HG02840 (cell line): ENCODE measurements at regions not wholly inside any gene's neighbourhood (a gene's known extent, or its start where the extent isn't known, plus 50 kb on each side); places are given as distances from the start of the nearest gene placed in this dataset.
"Not testable (repeated sequence)": the region's sequence is repeated elsewhere in the genome, so short reads cannot be mapped to it uniquely, and the experiment has no call there.

Source experiments
- ATAC-seq: cut with Tn5 transposase; IDR thresholded peaks from one replicate; pipeline ENCODE4 v1.9.1; 2021; ENCODE audit warnings: mild to moderate bottlenecking, moderate library complexity, moderate number of reproducible peaks; ENCODE audit not compliant: unreplicated experiment, low FRiP score

DNA sequence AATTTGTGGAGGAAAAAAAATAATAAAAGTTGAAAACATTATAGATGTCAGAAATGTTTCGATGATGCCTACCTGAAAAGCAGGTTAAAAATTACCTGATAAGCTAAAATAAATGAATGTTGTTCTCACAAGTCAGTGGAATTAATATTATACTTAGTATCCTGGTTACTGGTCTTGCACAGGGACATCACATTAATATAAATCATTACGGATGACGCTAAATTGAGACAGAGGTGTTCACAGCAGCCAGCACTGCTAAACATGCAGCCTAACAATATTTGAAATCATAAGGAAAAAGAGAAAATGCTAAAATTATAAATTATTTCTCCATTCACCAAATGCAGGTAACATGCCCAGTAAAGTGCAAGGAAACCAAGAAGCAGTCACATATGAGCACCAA lies 1130.0 kb downstream of the STPG2 start:
- ATAC-seq: no peak

DNA sequence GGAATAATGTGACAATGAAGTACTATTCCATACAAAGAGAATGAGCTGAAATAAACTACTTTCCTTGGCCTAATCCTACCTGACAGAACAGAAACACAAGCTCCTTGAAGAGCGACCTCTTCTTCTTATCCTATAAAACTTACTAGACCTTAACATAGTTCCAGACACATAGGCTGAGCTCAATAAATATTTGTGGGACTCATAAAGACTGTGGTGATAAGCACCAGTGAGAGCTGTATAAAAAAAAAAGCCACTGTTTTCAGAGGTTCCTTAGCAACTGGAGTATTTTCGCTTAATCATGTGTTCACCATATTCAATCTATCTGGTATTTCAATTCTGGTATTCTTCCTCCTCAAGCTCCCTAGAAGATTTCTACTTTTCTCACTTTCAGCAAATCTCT lies 1129.6 kb downstream of the STPG2 start:
- no peak for ATAC-seq

DNA sequence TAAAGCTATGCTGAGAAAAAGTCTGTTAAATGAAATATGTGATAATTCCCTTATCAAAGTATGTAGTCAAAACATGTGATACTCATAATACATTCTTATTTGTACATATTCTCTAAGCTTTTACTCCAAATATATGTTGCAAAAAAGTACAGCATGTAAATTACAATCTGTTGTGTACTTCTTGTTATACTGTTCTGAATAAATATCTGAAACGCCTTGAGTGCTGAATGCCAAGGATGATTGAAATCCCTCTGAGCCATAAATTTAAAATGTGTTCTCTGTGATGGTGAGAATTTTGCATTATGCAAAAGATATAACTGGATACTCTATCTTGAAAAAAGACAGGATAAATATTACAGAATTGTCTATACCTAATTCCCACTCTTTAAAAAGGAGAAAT lies 1128.0 kb downstream of the STPG2 start:
- no peak for ATAC-seq

DNA sequence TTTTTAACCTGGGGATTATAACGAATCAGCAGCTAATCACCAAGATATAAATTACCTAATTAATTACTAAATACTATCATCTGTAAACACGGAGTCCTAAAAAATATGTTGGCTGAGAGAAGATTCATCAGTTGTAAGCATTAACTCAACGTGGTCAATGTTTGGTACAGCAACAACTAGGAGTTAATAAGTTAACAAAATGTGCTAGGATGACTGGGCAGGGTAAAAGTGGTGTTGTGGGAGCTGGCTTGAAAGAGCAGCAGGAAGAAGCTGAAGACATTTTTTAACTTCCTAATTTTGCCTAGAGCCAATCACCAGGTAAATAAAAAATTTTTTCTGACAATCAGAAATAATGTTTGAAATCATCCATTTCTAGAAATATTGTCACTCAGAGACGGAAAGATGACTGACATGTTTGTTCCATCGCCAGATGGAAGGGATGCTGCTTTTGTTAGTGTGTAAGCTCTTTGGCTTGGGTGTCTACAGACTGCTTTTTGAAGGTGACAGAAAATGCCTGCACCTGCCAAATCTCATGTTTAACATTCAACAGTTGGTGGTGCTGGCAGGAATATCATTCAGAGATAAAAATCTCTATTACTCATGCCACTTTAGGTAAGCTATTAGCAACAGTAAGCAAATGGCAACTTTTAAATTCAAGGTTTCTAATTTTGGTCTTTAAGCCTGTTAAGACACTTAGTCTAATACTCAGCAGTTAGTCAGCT lies 1126.9 kb downstream of the STPG2 start:
- ATAC-seq: no peak

DNA sequence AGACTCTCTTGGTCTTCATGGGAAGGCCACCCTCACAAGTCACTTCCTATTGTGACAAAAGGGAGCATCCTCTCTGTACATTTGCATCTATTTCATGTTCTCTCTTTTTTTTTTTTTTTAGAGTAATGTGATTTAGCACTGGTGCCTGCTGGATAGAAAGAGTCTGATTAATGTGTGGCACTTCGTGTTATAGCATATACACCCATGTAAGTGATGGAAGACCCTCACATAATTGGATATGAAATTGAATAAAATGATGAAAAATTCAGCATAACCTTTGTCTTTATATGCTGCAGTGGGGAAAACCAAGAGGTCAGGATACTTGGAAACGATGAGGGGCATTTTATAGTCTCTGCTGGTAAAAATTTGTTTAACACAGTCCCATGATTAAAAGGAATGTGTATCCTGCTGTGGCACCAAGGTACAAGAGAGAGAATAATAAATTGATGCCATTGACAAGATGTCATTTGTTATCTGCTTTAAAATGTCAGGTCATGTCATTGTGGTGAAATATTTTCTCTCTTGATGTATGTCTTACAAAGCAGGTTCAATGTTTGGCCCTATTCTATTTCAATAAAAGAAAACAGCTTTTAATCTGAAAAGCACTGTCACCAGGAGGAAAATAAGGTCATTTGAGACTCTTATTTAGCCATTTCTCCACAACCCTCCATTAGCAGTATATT lies 1115.4 kb downstream of the STPG2 start:
- ATAC-seq: no peak

DNA sequence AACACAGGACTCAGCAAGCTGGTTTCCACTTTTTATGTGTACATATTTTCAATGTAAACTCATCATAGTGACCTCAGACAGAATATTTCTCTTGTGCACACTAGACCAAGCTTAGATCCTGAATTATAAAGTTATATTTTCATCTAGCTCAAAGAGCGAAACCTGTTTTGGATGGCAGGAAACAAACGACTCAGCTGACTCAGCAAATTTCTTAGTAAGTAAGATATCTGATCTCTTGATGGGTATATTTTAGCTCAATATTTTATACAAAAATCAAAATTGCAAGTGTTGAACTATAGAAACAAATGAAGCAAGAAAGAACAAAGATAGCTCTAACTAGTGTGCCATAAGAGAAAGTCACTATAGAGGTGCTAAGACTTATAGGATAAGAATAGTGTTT lies 1114.5 kb downstream of the STPG2 start:
- ATAC-seq: no peak

DNA sequence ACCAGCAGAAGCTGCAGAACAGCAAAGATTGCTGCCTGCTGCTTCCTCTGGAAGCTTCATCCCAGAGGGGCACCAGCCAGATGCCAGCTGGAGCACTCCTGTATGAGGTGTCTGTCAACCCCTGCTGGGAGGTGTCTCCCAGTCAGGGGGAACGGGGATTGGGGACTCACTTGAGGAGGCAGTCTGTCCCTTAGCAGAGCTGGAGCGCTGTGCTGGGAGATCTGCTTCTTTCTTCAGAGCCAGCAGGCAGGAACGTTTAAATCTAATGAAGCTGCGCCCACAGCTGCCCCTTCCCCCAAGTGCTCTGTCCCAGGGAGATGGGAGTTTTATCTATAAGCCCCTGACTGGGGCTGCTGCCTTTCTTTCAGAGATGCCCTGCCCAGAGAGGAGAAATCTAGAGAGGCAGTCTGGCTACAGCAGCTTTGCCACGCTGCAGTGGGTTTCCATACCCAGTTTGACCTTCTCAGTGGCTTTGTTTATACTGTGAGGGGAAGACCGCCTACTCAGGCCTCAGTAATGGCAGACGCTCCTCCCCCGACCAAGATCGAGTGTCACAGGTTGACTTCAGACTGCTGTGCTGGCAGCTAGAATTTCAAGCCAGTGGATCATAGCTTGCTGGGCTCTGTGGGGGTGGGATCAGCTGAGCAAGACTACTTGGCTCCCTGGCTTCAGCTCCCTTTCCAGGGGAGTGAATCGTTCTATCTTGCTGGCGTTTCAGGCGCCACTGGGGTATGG lies 1105.7 kb downstream of the STPG2 start:
- ATAC-seq: not testable (repeated sequence)

DNA sequence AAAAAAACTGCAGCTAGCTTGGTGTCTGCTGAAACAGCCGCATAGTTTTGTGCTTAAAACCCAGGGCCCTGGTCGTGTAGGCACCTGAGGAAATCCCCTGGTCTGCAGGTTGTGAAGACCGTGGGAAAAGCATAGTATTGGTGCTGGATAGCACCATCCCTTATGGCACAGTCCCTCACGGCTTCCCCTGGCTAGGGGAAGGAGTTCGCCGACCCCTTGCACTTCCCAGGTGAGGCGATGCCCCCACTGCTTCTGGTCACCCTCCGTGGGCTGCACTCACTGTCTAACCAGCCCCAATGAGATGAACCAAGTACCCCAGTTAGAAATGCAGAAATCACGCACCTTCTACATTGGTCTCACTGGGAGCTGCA lies 1105.1 kb downstream of the STPG2 start:
- no peak for ATAC-seq

DNA sequence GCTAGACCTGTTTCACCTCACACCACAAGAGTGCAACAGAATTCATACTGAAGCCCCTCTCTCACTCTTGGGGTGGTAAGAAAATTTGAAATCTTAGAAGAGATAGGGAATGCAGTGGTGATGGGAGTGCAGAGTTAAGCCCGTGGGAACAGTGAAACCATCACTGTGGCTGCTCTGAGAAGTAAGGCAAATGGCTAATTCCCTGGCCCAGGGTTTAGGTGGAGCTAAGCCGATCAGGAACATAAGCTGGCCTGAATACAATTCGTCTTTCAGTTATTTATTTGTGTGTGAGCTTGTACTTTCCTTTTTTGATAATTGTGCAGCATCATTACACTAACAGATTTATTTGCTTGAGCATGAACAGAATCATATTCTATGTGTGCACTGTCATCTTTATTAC lies 1070.6 kb downstream of the STPG2 start:
- no peak for ATAC-seq

DNA sequence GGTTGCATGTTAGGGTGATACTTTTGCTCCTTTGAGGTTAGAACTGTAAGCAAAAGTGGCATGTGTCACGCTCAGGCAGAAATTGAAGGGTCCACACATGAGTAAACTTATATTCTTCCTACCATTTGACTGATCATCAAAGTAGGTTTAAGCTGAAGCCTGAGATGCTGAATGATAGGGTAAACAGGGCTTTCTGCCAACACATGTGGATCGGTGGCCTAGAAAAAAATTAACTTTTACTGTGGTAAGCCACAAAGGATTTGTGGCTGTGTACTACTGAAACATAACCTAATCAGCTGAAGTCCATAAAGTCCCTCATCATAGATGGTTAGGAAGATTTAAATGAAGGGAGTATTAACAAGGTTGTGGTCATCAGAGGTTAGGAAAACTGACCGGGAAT lies 1070.1 kb downstream of the STPG2 start:
- ATAC-seq: no peak

DNA sequence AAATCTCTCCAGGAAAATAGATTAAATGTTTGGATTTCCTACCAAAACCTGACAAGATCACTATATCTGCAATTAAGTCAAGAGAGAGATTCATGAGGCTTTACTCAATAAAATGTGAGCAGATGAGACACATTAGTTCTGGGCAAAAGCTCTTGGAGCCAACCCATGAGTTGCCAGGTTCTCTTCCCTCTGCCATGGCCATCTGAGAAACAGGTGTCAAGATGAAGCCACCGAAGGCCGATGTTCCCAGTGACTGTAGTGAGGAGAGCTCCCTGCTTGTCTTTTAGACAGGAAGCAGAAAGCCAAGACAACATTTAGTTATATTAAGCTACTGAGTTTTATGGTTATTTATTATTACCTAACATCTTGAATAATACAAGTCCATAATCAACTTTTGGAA lies 1068.7 kb downstream of the STPG2 start:
- ATAC-seq: no peak

DNA sequence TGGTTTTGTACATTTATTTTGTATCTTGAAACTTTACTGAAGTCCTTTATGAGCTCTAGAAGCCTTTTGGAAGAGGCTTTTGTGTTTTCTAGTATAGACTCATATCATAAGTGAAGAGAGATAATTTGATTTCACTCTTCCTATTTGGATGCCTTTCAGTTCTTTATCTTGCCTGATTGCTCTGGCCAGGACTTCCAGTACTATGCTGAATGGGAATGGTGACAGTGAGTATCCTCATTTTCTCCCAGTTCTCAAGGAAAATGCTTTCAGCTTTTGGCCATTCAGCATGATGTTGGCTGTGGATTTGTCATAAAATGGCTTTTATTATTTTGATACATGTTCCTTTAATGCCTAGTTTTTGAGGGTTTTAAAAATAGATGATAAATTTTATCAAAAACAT lies 1061.3 kb downstream of the STPG2 start:
- ATAC-seq: no peak

DNA sequence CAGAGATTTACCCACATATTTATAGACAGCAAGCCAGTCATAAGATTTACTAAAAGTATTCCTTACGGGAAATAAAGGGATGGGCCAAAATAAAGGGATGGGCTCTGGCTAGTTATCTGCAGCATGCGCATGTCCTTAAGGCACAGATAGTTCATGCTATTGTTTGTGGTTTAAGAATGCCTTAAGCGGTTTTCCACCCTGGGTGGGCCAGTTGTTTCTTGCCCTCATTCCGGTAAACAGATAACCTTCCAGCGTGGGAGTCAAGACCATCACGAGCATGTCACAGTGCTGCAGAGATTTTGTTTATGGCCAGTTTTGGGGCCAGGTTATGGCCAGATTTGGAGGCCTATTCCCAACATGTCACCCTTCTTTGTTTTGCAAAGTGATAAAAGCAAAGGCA lies 1046.2 kb downstream of the STPG2 start:
- not testable (repeated sequence) for ATAC-seq

DNA sequence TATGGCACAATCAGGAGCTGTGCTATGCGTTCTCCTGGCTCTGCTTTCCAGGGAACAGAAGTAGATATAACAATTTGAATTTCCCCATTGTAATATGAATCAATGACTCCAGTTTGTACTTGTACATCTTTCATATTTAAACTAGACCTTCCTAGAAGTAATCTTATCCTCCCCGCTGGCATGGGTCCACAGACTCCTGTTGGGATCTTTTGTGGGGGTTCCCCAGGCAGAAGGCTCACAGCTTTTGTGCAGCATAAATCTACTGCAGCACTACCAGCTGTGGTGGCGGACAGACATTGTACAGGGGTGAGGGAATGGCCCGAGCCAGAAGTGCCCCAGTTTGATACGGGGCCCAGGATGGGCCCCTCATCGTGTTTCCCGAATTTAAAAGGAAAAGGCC lies 1042.1 kb downstream of the STPG2 start:
- not testable (repeated sequence) for ATAC-seq

DNA sequence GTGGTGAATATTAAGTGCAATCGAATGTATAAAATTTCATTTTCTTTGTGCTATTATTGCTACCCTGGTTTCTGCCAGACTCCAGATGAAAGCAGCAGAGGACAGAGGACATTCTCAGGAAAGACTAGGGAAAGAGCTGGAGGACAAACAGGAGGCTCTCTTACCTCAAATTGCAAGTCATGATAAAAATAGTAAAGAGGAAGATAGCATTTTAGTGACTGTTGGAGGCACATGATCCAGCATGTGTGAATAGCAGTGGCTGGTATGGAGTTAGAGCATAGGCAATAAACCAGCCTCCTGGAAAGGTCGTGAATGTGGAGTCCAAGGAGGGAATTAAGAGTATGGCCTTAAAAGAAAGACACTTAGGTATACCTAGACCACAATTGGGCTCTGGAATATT lies 1040.0 kb downstream of the STPG2 start:
- no peak for ATAC-seq

DNA sequence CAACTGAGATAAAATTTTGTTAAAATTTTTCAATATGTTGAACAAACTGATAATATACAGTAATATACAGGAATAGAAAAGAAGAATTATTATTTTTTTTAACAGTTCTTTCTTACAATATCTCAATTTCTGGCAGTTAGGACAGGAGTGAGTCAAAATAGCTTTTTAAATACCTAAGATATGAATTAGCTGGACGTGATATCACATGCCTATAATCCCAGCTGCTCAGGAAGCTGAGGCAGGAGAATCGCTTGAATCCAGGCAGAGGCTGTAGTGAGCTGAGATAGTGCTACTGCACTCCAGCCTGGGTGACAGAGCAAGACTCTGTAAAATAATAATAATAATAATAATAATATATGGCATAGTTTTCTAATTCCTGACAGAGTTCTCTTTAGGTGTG lies 1039.3 kb downstream of the STPG2 start:
- no peak for ATAC-seq

DNA sequence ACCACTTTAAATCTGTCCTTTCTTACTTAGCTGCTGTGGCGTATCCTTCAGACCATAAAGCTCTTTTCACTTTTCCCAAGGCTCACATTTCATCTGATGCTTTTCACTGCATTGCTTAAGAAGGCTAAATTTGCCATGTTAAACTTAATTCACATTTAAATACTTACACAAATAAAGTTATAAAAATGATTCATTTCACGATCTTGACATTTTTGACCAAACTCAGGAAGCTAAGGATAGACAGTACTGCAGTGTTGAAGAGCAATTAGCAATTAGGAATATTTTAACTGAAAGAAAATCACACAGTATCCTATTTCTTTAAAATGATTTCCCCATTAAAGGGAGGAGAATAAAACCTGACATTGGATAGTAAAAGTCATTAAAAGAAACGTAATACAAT lies 1038.6 kb downstream of the STPG2 start:
- ATAC-seq: no peak

DNA sequence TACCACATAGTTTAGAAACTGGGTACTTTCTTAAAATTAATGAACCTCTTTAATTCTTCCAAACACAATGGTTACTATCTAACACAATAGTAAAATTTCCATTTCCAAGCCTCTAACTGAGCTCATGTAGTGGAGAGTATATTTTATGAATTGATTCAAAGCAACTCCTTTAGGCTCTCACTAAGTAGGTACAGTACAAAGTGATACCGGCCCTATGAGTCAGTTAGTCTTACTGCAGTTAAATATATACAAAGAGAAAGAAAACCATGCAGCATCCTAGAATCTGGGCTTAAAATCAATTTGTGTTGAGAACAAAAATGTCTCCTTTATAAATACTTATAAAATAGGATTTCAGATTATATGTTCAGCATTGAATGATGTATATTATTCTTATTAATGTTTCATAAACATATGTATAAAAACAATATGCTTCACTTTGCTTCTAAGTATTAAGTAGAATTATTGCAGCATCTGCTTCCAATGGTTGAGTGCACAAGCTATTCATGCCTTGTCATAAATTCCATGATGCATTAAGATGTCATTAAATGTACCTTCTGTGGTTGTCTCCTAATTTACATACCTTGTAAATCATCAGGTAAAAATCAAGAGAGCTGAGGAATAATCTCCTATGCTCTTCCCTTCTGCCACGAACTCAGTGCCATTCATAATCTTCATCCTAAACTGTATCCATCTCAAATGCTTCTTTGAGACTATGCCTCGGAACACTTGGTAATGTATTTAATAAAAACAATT lies 1037.8 kb downstream of the STPG2 start:
- no peak for ATAC-seq

DNA sequence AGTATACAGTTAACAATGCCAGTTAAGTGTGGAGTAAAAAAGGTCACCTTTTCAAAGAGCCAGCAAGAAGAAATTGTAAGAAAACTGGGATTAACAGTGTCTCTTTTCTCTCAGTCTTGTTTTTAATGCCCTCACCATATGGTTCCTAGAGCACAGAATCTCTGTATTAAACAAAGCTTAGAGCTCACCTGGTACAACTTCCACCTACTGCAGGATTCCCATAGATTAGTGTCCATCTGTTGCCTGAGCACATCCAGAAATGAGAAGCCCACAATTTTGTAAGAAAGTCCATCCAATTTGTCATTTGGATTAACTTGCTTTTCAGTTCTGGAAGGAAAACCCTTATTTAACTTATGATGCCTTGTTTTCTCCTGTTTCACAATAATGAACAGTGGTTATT lies 1037.1 kb downstream of the STPG2 start:
- ATAC-seq: no peak

DNA sequence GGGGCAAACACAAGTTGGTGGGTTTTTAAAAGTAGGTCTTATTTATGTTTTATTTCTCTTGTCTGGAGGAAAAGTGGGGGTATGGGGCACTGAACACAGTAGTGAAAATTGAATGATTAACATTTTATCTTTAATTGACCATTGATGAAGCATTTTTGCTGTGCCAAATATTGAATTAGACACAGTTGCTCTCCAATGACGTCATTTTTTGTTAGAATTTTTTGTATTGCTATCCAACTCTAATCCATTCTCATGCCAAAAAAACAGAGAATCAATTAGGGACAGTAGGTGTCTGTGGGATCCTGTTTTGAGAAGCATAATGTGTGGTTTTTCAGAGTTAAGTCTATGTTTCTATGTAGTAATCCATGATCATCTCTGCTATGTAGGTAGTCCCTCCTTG lies 1032.8 kb downstream of the STPG2 start:
- no peak for ATAC-seq

DNA sequence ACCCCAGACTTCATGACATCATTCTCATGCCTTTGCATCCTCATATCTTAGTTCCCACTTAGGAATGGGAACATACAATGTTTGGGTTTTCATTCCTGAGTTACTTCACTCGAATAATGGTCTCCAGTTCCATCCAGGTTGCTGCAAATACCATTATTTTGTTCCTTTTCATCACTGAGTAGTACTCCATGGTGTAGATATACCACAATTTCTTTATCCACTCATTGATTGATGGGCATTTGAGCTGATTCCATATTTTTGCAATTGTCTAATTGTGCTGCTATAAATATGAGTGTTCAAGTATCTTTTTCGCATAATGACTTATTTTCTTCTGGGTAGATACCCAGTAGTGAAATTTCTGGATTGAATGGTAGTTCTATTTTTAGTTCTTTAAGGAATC lies 1026.8 kb downstream of the STPG2 start:
- no peak for ATAC-seq
